Caco-2 (cell line): ENCODE measurements at regions not wholly inside any gene's neighbourhood (a gene's known extent, or its start where the extent isn't known, plus 50 kb on each side); places are given as distances from the start of the nearest gene placed in this dataset.

ENCODE experiments used
- BruUV-seq: library from RNA; stranded (reverse); fragments of 400-500 nt; replicated peaks from 2 replicates; lab custom pipeline; 2021; lab: Mats Ljungman, UMichigan
- CTCF ChIA-PET: fragments of 300-600 bp; sonication (Branson Sonifier 250); formaldehyde crosslinking; loops from one replicate; lab custom pipeline; 2022; ENCODE audit warnings: antibody characterized with exemption; lab: Charles Lee
- POLR2A ChIA-PET: fragments of 300-600 bp; sonication (Branson Sonifier 250); formaldehyde crosslinking; loops from one replicate; lab custom pipeline; 2022; ENCODE audit warnings: antibody characterized with exemption; lab: Charles Lee
- DNase-seq, 2 experiments: peaks; one replicate each; pipeline versions ENCODE4 v3.0.0 to v3.0.0-alpha.2; 2020 to 2022
- H3K27me3 ChIP-seq: replicated peaks from 2 replicates; pipeline ENCODE4 v1.6.0; 2011; ENCODE audit warnings: low read length; ENCODE audit not compliant: control insufficient read depth, insufficient read depth
- H3K36me3 ChIP-seq: 2 replicates; pipeline ENCODE4 v1.5.1; 2011; ENCODE audit warnings: low read length; ENCODE audit not compliant: control insufficient read depth, insufficient read depth
- H3K4me1 ChIP-seq: fragments of 250-450 bp; sonication (Bioruptor Pico); 2 replicates; pipeline ENCODE4 v1.5.1; 2020; ENCODE audit warnings: mild to moderate bottlenecking
- H3K4me3 ChIP-seq: 2 replicates; pipeline ENCODE4 v1.5.1; 2011; ENCODE audit warnings: low read depth, mild to moderate bottlenecking, control low read depth, low read length
- H3K9me3 ChIP-seq: fragments of 250-450 bp; sonication (Bioruptor Pico); 2 replicates; pipeline ENCODE4 v1.5.1; 2020; ENCODE audit warnings: mild to moderate bottlenecking, moderate library complexity
- H3K27ac Mint-ChIP-seq: one replicate; pipeline ENCODE4 v1.8.0; 2022; ENCODE audit warnings: mixed read lengths; ENCODE audit not compliant: unreplicated experiment
- H3K27me3 Mint-ChIP-seq: one replicate; pipeline ENCODE4 v1.8.0; 2022; ENCODE audit warnings: mixed read lengths; ENCODE audit not compliant: insufficient read depth, unreplicated experiment
- H3K36me3 Mint-ChIP-seq: one replicate; pipeline ENCODE4 v1.8.0; 2022; ENCODE audit warnings: mild to moderate bottlenecking, mixed read lengths; ENCODE audit not compliant: insufficient read depth, unreplicated experiment
- H3K4me1 Mint-ChIP-seq: one replicate; pipeline ENCODE4 v1.8.0; 2022; ENCODE audit warnings: low read depth, mixed read lengths; ENCODE audit not compliant: unreplicated experiment
- H3K4me3 Mint-ChIP-seq: one replicate; pipeline ENCODE4 v1.8.0; 2022; ENCODE audit warnings: mild to moderate bottlenecking, moderate library complexity, mixed read lengths; ENCODE audit not compliant: unreplicated experiment
- H3K9me3 Mint-ChIP-seq: one replicate; pipeline ENCODE4 v1.8.0; 2022; ENCODE audit warnings: mixed read lengths; ENCODE audit not compliant: unreplicated experiment
- intact Hi-C: fragments of 100-400 bp; cut with micrococcal nuclease; formaldehyde crosslinking; loops from one replicate; pipeline ENCODE4 v1.10.0; 2022; ENCODE audit not compliant: unreplicated experiment
- TF ChIP-seq, protein P1 (sequence below), 2 experiments: fragments of 200-600 bp in 1 of 2; IDR thresholded peaks; 1 replicate in 1 of 2; 2 replicates in 1 of 2; pipeline versions ENCODE4 v1.5.1 to v1.8.0; 2011 to 2022; ENCODE audit warnings: antibody characterized with exemption in 1 of 2, control low read depth in 1 of 2, inconsistent platforms in 1 of 2, low read depth in 1 of 2, low read length in 1 of 2, mild to moderate bottlenecking in 1 of 2, moderate library complexity in 1 of 2; ENCODE audit not compliant: insufficient read depth in 1 of 2, severe bottlenecking in 1 of 2, unreplicated experiment in 1 of 2

DNA sequence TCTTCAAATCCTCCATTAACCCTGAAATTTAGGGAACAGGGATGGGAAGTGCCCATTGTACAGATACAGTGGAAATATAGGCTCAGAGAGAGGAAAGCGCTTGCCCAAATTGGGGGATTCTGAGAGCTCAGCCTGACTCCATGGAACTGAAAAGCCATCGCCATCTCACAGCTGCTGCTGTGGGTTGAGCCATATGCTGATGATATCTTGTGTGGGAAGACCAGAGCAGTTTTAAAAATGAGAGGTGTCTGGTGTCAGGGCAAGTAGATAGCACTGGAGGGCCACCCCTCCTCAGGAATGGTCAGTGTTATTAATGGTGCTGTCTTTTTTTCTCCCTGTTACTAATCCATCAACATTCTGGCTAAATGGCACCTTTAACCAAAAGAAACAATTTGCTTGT is 50.9 kb upstream of the C5orf58 start:
- no peaks in the 10 kb centered on the region for H3K36me3 Mint-ChIP-seq
- H3K9me3 Mint-ChIP-seq: no peaks in the 10 kb centered on the region
- Histone ChIP-seq H3K36me3 (no peaks in the 10 kb centered on the region), H3K9me3 (no peaks in the 10 kb centered on the region), H3K27me3 (no peaks in the 10 kb centered on the region), H3K4me3 (no peak overlapping the region), H3K4me1 (no peaks in the 10 kb centered on the region)
- intact Hi-C loops: no loop called here
- DNase-seq: no peak
- no peak overlapping the region for H3K4me3 Mint-ChIP-seq
- no peak overlapping the region for H3K27ac Mint-ChIP-seq
- BruUV-seq: no TSS peak
- H3K27me3 Mint-ChIP-seq: no peaks in the 10 kb centered on the region
- CTCF ChIA-PET: no interaction called here
- TF ChIP-seq, protein P1, sequence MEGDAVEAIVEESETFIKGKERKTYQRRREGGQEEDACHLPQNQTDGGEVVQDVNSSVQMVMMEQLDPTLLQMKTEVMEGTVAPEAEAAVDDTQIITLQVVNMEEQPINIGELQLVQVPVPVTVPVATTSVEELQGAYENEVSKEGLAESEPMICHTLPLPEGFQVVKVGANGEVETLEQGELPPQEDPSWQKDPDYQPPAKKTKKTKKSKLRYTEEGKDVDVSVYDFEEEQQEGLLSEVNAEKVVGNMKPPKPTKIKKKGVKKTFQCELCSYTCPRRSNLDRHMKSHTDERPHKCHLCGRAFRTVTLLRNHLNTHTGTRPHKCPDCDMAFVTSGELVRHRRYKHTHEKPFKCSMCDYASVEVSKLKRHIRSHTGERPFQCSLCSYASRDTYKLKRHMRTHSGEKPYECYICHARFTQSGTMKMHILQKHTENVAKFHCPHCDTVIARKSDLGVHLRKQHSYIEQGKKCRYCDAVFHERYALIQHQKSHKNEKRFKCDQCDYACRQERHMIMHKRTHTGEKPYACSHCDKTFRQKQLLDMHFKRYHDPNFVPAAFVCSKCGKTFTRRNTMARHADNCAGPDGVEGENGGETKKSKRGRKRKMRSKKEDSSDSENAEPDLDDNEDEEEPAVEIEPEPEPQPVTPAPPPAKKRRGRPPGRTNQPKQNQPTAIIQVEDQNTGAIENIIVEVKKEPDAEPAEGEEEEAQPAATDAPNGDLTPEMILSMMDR (IDR thresholded peaks at IDR 0.05; ENCODE audit: insufficient read depth in 1 of 2, low read depth in 1 of 2, low read length in 1 of 2, severe bottlenecking in 1 of 2, unreplicated experiment in 1 of 2): no peak
- POLR2A ChIA-PET: no interaction called here
- peaks cover 7% of the 10 kb centered on the region for H3K4me1 Mint-ChIP-seq

DNA sequence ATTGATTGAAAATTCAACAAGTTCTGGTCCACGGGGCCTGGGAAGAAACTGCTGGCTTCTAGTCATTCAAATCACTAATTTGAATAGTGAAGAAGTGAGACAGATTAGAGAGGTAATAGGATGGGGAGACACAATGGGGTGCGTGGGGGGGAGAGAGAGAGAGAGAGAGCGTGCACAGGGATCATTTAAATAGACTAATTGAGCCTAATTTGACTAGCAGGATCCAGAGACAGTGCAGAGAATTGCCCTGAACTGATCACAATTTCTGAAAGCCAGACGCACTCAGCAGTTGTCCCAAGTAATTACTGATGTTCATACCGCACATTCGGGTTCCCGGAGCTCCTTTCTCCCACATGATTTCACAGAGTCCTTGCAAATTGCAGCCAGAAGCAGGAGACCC is 50.3 kb upstream of the C5orf58 start:
- H3K4me1 ChIP-seq: no peaks in the 10 kb centered on the region
- no peaks in the 10 kb centered on the region for H3K9me3 Mint-ChIP-seq
- DNase-seq: no peak
- no peaks in the 10 kb centered on the region for H3K27me3 Mint-ChIP-seq
- POLR2A ChIA-PET: no interaction called here
- no peaks in the 10 kb centered on the region; the same call in 1 of the 2 replicates for H3K27me3 ChIP-seq
- H3K27ac Mint-ChIP-seq: no peak overlapping the region
- no peak overlapping the region for H3K4me3 ChIP-seq
- no peaks in the 10 kb centered on the region for H3K36me3 Mint-ChIP-seq
- no peaks in the 10 kb centered on the region for H3K9me3 ChIP-seq
- TF ChIP-seq, protein P1 (IDR thresholded peaks at IDR 0.05; ENCODE audit: insufficient read depth in 1 of 2, low read depth in 1 of 2, low read length in 1 of 2, severe bottlenecking in 1 of 2, unreplicated experiment in 1 of 2): no peak
- H3K4me3 Mint-ChIP-seq: no peak overlapping the region
- BruUV-seq: no TSS peak
- no peaks in the 10 kb centered on the region for H3K36me3 ChIP-seq
- intact Hi-C loops: no loop called here
- peaks cover 7% of the 10 kb centered on the region for H3K4me1 Mint-ChIP-seq
- CTCF ChIA-PET: interaction anchor here (0.6 to 0.8 kb wide), 3 partner anchors 78 to 384 kb away, joined by 3 to 4 read pairs (median 3); no protein-coding TSS in a partner anchor
